ENCODE measurements at regions not wholly inside any gene's neighbourhood (a gene's known extent, or its start where the extent isn't known, plus 50 kb on each side); places are given as distances from the start of the nearest gene placed in this dataset.

DNA sequence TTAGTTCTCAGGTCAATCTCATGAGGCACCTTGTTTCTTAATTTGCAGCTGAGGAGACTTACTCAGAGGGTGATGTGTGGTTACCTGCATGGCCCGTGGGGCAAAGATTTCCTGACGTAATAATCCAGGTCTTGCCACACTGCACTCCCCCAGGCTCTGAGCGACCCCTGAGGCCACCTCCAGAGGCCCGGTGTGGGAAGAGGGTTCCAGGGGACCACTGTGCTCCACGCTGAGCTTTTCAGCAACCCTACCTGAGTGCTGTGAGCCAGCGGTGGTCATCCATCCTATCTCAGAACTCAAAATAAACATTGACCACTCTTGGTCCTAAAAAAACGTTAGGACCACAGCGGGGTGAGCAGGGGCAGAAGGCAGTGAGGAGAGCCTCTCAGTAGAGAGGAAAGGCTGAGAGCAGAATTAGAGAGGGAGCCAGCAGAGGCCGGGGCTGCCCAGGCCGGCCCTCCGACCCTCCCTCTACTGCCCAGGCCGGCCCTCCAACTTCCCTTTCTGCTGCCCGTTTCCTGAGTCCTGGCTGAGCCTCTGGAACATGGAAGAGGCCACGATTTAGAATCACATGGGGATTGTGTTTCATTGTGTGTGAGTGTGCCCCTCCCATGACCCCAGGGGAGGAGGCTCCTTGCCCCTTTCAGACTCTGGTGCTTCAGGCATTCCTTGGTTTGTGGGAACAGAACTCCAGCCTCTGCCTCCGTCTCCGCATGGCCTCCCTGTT, 188.2 kb upstream of the DIO3 start:
- H3K79me2 ChIP-seq (ENCODE audit: insufficient read depth, low read depth, low read length): no peaks in the 10 kb centered on the region
- no peak for TF ChIP-seq CTCF (conservative IDR thresholded peaks at IDR 0.05; ENCODE audit: low read length)
- TF ChIP-seq EZH2phosphoT487 (IDR thresholded peaks at IDR 0.05; ENCODE audit: borderline replicate concordance, low read depth, low read length): no peak
- no peak for DNase-seq (ENCODE audit: low spot score)
- H3K36me3 ChIP-seq (ENCODE audit: insufficient read depth, low read length): no peaks in the 10 kb centered on the region
- H3K4me3 ChIP-seq (ENCODE audit: low read depth, low read length, poor library complexity, severe bottlenecking): no peak overlapping the region
- peaks cover 15% of the 10 kb centered on the region for H3K4me1 ChIP-seq (ENCODE audit: insufficient read depth, low read length, poor library complexity, severe bottlenecking)
- no peaks in the 10 kb centered on the region for H4K20me1 ChIP-seq (ENCODE audit: insufficient read depth, low read length)
- no peak overlapping the region for H2AFZ ChIP-seq (ENCODE audit: low read length)
- CTCF ChIA-PET (ENCODE audit: unreplicated experiment): no interaction called here
- no peak overlapping the region for H3K4me2 ChIP-seq (ENCODE audit: low read length)
- intact Hi-C loops (cut with micrococcal nuclease; ENCODE audit: unreplicated experiment): no loop called here
- no peaks in the 10 kb centered on the region for H3K9me3 ChIP-seq (ENCODE audit: low read length)
- BruUV-seq (replicated peaks): no TSS peak
- POLR2A ChIA-PET: no interaction called here
- H3K27ac ChIP-seq (ENCODE audit: low read depth, low read length, poor library complexity, severe bottlenecking): no peak overlapping the region
- H3K9me2 ChIP-seq (ENCODE audit: insufficient read depth, low read length): no peaks in the 10 kb centered on the region

DNA sequence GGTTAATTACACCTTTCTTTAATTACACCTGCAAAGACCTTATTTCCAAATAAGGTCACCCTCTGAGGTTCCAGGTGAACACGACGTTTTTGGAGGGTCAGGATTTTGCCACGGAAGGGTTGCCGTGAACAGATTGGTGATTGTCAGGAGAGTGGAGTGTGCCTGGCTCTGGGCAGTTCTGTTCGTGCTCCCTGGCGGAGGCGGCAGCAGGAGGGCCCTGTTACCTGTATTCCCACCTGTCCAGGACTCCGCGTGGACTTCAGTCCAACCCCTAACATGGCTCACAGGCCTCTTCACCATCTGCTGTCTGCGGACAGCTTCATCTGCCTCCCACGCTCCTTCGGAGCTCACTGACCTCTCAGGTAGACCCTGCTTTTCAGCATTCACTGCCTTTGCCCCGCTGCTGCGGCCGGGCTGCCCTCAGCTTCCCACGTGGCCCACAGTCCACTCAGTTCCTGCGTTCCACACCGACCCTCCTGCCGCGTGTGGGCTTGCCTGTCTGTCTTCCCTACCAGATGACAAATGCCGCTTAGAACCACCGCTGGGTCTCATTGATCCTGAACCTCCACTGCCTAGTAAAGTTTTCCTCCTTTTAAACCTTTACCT, 187.5 kb upstream of the DIO3 start:
- BruUV-seq (replicated peaks): no TSS peak
- intact Hi-C loops (cut with micrococcal nuclease; ENCODE audit: unreplicated experiment): no loop called here
- CTCF ChIA-PET (ENCODE audit: unreplicated experiment): no interaction called here

GRCh38 chr14:101374373-101375338, 186.6 kb upstream of the DIO3 start:
- Histone ChIP-seq H4K20me1 (ENCODE audit: insufficient read depth, low read length) (no peaks in the 10 kb centered on the region), H3K79me2 (ENCODE audit: insufficient read depth, low read depth, low read length) (no peaks in the 10 kb centered on the region), H3K27ac (ENCODE audit: low read depth, low read length, poor library complexity, severe bottlenecking) (no peak overlapping the region), H2AFZ (ENCODE audit: low read length) (no peak overlapping the region), H3K36me3 (ENCODE audit: insufficient read depth, low read length) (no peaks in the 10 kb centered on the region), H3K9me3 (ENCODE audit: low read length) (no peaks in the 10 kb centered on the region), H3K4me3 (ENCODE audit: low read depth, low read length, poor library complexity, severe bottlenecking) (no peak overlapping the region), H3K4me1 (ENCODE audit: insufficient read depth, low read length, poor library complexity, severe bottlenecking) (peaks cover 11% of the 10 kb centered on the region), H3K9me2 (ENCODE audit: insufficient read depth, low read length) (no peaks in the 10 kb centered on the region), H3K4me2 (ENCODE audit: low read length) (no peak overlapping the region)
- ChIA-PET POLR2A (interaction anchor here (0.6 kb wide), 1 partner anchor 434 kb away, joined by 3 read pairs; no protein-coding TSS in a partner anchor), CTCF (ENCODE audit: unreplicated experiment) (no interaction called here)
- intact Hi-C loops (cut with micrococcal nuclease; ENCODE audit: unreplicated experiment): no loop called here
- BruUV-seq (replicated peaks): no TSS peak
- no peak for DNase-seq (ENCODE audit: low spot score)
- TF ChIP-seq EZH2phosphoT487 (IDR thresholded peaks at IDR 0.05; ENCODE audit: borderline replicate concordance, low read depth, low read length) (no peak), CTCF (conservative IDR thresholded peaks at IDR 0.05; ENCODE audit: low read length) (no peak)

More for the DNA sequence above, 187.5 kb upstream of the DIO3 start:
- H2AFZ ChIP-seq (ENCODE audit: low read length): no peak overlapping the region
- H3K79me2 ChIP-seq (ENCODE audit: insufficient read depth, low read depth, low read length): no peaks in the 10 kb centered on the region
- DNase-seq (ENCODE audit: low spot score): no peak
- no peak overlapping the region for H3K4me2 ChIP-seq (ENCODE audit: low read length)
- no peak overlapping the region for H3K4me3 ChIP-seq (ENCODE audit: low read depth, low read length, poor library complexity, severe bottlenecking)
- H3K27ac ChIP-seq (ENCODE audit: low read depth, low read length, poor library complexity, severe bottlenecking): no peak overlapping the region
- H3K9me2 ChIP-seq (ENCODE audit: insufficient read depth, low read length): no peaks in the 10 kb centered on the region
- H3K36me3 ChIP-seq (ENCODE audit: insufficient read depth, low read length): no peaks in the 10 kb centered on the region
- no peaks in the 10 kb centered on the region for H3K9me3 ChIP-seq (ENCODE audit: low read length)
- no peak for TF ChIP-seq EZH2phosphoT487 (IDR thresholded peaks at IDR 0.05; ENCODE audit: borderline replicate concordance, low read depth, low read length)
- POLR2A ChIA-PET: no interaction called here
- peaks cover 11% of the 10 kb centered on the region for H3K4me1 ChIP-seq (ENCODE audit: insufficient read depth, low read length, poor library complexity, severe bottlenecking)
- no peaks in the 10 kb centered on the region for H4K20me1 ChIP-seq (ENCODE audit: insufficient read depth, low read length)

Data from OCI-LY7 (cell line).